Stimulated activated CD8-positive, alpha-beta memory T cell treated with anti-CD3 and anti-CD28 coated beads, Interleukin-7, amount 100 ng/mL, for 4 hours (primary cell): ENCODE measurements at regions not wholly inside any gene's neighbourhood (a gene's known extent, or its start where the extent isn't known, plus 50 kb on each side); places are given as distances from the start of the nearest gene placed in this dataset.
"Not testable (repeated sequence)": the region's sequence is repeated elsewhere in the genome, so short reads cannot be mapped to it uniquely, and the experiment has no call there.

Experiments
- DNase-seq, 2 donors: peaks; one replicate each; pipeline ENCODE4 v3.0.0-alpha.2; 2020; ENCODE audit warnings: low read depth in 2 of 2

GRCh38 chr3:125915792-125916375, 53.1 kb upstream of the ROPN1B start:
- peak; percentile 98 to 99 for DNase-seq

DNA sequence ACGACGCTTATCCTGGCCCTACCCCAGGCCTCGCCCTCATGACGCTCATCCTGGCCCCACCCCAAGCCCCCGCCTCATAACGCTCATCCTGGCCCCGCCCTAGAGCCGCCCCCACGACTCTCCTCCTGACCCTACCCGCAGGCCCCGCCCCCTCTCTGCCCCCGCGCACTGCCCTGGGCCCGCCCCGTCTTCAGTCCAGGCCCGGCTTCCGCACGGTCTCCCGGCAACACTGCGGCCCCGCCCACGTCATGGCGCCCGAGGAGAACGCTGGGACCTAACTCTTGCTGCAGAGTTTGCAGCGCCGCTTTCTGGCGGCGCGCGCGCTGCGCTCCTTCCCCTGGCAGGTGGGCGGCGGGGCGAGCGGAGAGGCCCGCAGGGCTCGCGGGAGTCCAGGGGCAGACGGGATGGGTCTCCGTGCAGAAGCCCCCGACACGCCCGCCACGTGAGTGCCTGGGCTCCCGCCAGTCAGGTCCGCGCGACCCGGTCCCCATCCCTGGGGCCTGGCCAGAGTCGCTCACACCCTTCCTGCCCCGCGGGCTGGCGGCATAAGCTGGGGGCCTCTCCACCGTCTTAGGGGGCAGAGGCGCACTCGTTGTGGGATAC, 52.5 kb upstream of the ROPN1B start:
- DNase-seq, result no peak

GRCh38 chr3:125917020-125917549, 51.9 kb upstream of the ROPN1B start:
- DNase-seq, result peak in 1 of 2 donors; percentile 17

DNA sequence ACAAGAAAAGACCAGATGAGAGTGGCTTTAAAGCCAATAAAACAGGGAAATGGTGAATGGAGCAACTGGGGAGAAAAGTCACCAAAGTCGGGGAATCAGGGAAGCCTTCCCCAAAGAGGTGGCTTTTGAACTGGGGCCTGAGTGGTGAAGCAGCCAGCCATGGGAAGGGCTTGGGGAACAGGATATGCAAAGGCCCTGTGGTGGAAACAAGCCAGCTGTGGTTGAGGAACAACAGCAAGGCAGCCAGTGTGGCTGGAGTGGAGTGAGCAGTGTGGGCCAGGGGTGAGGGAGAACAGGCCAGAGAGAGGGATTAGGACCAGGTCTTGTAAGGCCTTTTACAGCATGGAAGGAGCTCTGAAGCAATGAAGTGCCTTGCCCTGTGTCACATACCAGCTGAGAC, 51.0 kb upstream of the ROPN1B start:
- DNase-seq, result not testable (repeated sequence)

DNA sequence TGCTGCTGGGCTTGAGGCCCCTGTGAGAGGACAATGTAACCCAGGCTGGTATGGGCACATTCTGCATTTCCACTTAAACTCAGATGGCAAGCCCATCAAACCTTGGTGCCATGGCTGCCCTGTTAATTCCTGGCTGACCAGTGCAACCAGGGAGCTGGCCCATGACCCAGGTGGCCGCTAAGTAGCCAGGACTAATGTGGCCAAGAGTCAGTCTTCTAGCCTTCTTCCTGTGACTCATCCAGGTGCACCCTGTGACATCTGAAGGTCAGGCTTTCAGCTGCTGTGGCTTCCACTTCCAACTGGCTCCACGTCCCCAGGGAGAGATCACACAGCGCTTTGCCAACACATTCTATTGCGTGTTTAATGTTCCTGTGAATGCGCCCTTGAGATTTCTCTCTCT, 50.5 kb upstream of the ROPN1B start:
- not testable (repeated sequence) for DNase-seq

GRCh38 chr3:125918866-125919265, 50.1 kb upstream of the ROPN1B start:
- DNase-seq, result not testable (repeated sequence)
